Fibroblast of lung (primary cell): ENCODE measurements at regions not wholly inside any gene's neighbourhood (a gene's known extent, or its start where the extent isn't known, plus 50 kb on each side); places are given as distances from the start of the nearest gene placed in this dataset.

Experiments
- DNase-seq, 2 donors: peaks; one replicate each; pipeline versions ENCODE4 v3.0.0 to v3.0.0-alpha.2; 2010; ENCODE audit warnings: low read depth in 2 of 2
- H2AFZ ChIP-seq: 2 replicates; pipeline ENCODE4 v1.5.1; 2012; ENCODE audit warnings: low read length, control low read depth, inconsistent platforms
- H3K27ac ChIP-seq: 2 replicates; pipeline ENCODE4 v1.5.1; 2011; ENCODE audit warnings: low read length, control low read depth; ENCODE audit not compliant: insufficient read depth
- H3K27me3 ChIP-seq: 2 replicates; pipeline ENCODE4 v1.5.1; 2011; ENCODE audit warnings: mild to moderate bottlenecking, low read length; ENCODE audit not compliant: control insufficient read depth, insufficient read depth
- H3K36me3 ChIP-seq: 2 replicates; pipeline ENCODE4 v1.5.1; 2011; ENCODE audit warnings: low read length; ENCODE audit not compliant: control insufficient read depth, insufficient read depth
- H3K4me1 ChIP-seq: 2 replicates; pipeline ENCODE4 v1.5.1; 2011; ENCODE audit warnings: low read length; ENCODE audit not compliant: control insufficient read depth, insufficient read depth; ENCODE audit errors: extremely low read depth
- H3K4me2 ChIP-seq: 2 replicates; pipeline ENCODE4 v1.5.1; 2011; ENCODE audit warnings: low read length, control low read depth; ENCODE audit not compliant: insufficient read depth; ENCODE audit errors: extremely low read depth
- H3K4me3 ChIP-seq, 4 experiments: fragments of 200-600 bp in 1 of 4; sonication (generic) in 1 of 4; replicated peaks in 1 of 4; 2 replicates each; pipeline ENCODE4 v1.5.1; 2011 to 2016; ENCODE audit warnings: low read length in 4 of 4, low read depth in 3 of 4, mild to moderate bottlenecking in 3 of 4, control low read depth in 2 of 4, inconsistent platforms in 1 of 4, mixed read lengths in 1 of 4; ENCODE audit not compliant: insufficient read depth in 1 of 4; ENCODE audit errors: control extremely low read depth in 1 of 4
- H3K79me2 ChIP-seq: 2 replicates; pipeline ENCODE4 v1.5.1; 2012; ENCODE audit warnings: mild to moderate bottlenecking, low read length, inconsistent platforms; ENCODE audit not compliant: control insufficient read depth, insufficient read depth
- H3K9ac ChIP-seq: 2 replicates; pipeline ENCODE4 v1.5.1; 2011; ENCODE audit warnings: mild to moderate bottlenecking, low read length, control low read depth; ENCODE audit not compliant: insufficient read depth
- H3K9me3 ChIP-seq: 2 replicates; pipeline ENCODE4 v1.5.1; 2012; ENCODE audit warnings: low read depth, low read length; ENCODE audit not compliant: control insufficient read depth, insufficient read depth
- H4K20me1 ChIP-seq: 2 replicates; pipeline ENCODE4 v1.5.1; 2011; ENCODE audit warnings: low read length; ENCODE audit not compliant: control insufficient read depth, insufficient read depth; ENCODE audit errors: extremely low read depth
- CTCF ChIP-seq, 2 donors: IDR thresholded peaks in 1 of 2; conservative IDR thresholded peaks in 1 of 2; 1 replicate in 1 of 2; 2 replicates in 1 of 2; pipeline ENCODE4 v1.5.1; 2011 to 2012; ENCODE audit warnings: low read length in 2 of 2, control low read depth in 1 of 2, inconsistent platforms in 1 of 2, low read depth in 1 of 2, mild to moderate bottlenecking in 1 of 2
- EZH2 ChIP-seq: IDR thresholded peaks from 2 replicates; pipeline ENCODE4 v1.5.1; 2012; ENCODE audit warnings: low read length, control low read depth, mild to moderate bottlenecking; ENCODE audit errors: missing control alignments

GRCh38 chr2:57859755-57860154 lies 186.9 kb upstream of the VRK2 start:
- Histone ChIP-seq H3K4me3 (no peak overlapping the region), H3K4me2 (no peak overlapping the region), H3K9me3 (no peaks in the 10 kb centered on the region), H3K36me3 (no peaks in the 10 kb centered on the region), H3K79me2 (no peaks in the 10 kb centered on the region), H3K27me3 (no peaks in the 10 kb centered on the region), H2AFZ (no peak overlapping the region), H3K27ac (no peak overlapping the region), H3K4me1 (no peaks in the 10 kb centered on the region), H3K9ac (no peak overlapping the region), H4K20me1 (no peaks in the 10 kb centered on the region)
- no peak for DNase-seq
- TF ChIP-seq EZH2 (no peak), CTCF (conservative IDR thresholded peaks at IDR 0.05 in 1 of 2, IDR thresholded peaks at IDR 0.05 in 1 of 2; ENCODE audit: low read depth in 1 of 2, low read length in 2 of 2) (no peak)

- no peak overlapping the region for H3K9ac ChIP-seq
- H3K27ac ChIP-seq = no peak overlapping the region
- H3K4me3 ChIP-seq = no peak overlapping the region
- H2AFZ ChIP-seq = no peak overlapping the region
- H3K27me3 ChIP-seq = no peaks in the 10 kb centered on the region
- no peak for DNase-seq
- no peak overlapping the region for H3K4me2 ChIP-seq
- H3K36me3 ChIP-seq = no peaks in the 10 kb centered on the region
- no peaks in the 10 kb centered on the region for H3K79me2 ChIP-seq
- H3K9me3 ChIP-seq = no peaks in the 10 kb centered on the region
- H4K20me1 ChIP-seq = no peaks in the 10 kb centered on the region
- H3K4me1 ChIP-seq = no peaks in the 10 kb centered on the region
- TF ChIP-seq CTCF (conservative IDR thresholded peaks at IDR 0.05 in 1 of 2, IDR thresholded peaks at IDR 0.05 in 1 of 2; ENCODE audit: low read depth in 1 of 2, low read length in 2 of 2) (no peak), EZH2 (no peak)
Observed at GRCh38 chr2:57862153-57862552, 184.5 kb upstream of the VRK2 start.

- Histone ChIP-seq H3K4me1 (no peaks in the 10 kb centered on the region), H3K9me3 (no peaks in the 10 kb centered on the region), H4K20me1 (no peaks in the 10 kb centered on the region), H3K36me3 (no peaks in the 10 kb centered on the region), H3K27me3 (no peaks in the 10 kb centered on the region), H3K4me3 (no peak overlapping the region), H3K79me2 (no peaks in the 10 kb centered on the region), H3K4me2 (no peak overlapping the region), H2AFZ (no peak overlapping the region), H3K27ac (no peak overlapping the region), H3K9ac (no peak overlapping the region)
- no peak for DNase-seq
- TF ChIP-seq EZH2 = no peak
- TF ChIP-seq CTCF (conservative IDR thresholded peaks at IDR 0.05 in 1 of 2, IDR thresholded peaks at IDR 0.05 in 1 of 2; ENCODE audit: low read depth in 1 of 2, low read length in 2 of 2) = no peak
Observed at GRCh38 chr2:57862727-57863126, 183.9 kb upstream of the VRK2 start.
